HG03139 (cell line): ENCODE measurements at regions not wholly inside any gene's neighbourhood (a gene's known extent, or its start where the extent isn't known, plus 50 kb on each side); places are given as distances from the start of the nearest gene placed in this dataset.

Experiments
- ATAC-seq: cut with Tn5 transposase; IDR thresholded peaks from one replicate; pipeline ENCODE4 v1.9.1; 2021; ENCODE audit not compliant: unreplicated experiment

DNA sequence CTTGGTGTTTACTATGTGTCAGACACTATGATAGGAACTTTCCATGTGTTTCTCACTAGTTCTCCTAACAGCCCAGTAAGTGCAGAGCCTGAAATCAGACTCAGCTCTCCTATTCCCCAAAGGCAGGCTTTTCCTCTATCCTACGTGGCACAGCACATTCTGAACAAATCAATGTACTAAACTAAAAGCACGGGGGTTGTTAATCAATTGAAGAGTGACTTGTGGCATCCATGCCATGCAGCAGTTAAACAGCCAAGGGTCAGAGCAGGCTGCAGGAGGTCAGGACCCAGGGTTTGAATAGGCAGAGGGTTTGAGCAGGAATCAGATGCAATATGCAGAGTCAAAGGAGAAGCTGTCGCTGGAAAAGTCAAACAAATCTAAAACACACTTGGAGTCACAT, 289.7 kb upstream of the LDB2 start:
- ATAC-seq = no peak

DNA sequence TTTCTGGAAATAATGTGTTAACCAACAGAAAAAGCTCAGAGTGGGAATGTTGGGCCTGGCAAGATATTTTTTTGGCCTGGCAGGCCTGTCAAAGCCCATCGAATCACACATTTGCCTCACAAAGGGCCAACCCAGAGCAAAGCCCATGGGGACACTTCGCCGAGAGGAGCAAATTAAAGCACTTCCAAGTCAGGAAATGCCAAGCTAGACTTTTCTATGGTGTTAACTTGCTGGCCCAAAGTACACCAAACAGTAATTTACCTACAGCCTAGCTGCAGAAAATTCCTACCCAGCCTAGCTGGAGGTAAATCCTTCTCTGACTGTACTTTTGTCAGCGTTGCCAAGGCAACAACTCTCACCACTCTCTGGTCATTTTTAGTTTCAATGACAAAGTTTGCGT, 288.6 kb upstream of the LDB2 start:
- ATAC-seq = no peak

DNA sequence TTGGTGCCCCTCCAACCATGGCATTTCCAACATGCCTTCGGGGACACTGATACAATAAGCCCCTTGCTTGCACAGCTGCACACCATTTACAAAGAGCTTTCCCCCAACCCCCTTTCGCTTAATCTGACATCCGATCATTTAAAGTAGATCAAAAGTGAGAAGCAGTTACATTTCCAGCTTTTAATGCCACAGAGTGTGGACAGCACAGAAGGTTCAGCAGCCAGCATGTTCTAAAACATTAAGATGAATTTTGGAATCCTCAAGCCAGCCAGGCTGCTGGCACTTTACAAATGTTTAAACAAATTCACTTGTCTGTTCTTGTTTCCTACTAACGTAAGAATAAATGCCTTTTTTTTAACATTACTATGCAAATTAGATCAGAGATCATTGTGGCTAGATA, 284.4 kb upstream of the LDB2 start:
- no peak for ATAC-seq

DNA sequence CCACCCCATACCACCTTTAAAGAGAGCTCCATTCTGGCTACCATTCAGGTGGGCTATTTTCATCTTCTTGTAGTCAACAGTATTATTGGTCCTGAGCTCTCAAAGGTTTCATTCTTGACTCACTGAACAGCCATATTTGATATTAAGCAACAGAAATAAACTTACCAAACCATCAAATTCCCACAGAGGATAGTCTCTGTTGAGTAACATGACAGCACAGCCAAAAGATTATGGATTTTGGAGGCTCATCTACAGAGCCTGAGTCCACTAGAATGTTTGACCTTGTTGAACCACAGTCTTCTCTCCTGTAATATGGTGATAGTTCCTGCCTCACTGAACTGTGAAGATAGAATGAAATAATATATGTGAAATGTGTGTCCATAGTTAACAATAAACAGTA, 276.3 kb upstream of the LDB2 start:
- ATAC-seq = no peak

DNA sequence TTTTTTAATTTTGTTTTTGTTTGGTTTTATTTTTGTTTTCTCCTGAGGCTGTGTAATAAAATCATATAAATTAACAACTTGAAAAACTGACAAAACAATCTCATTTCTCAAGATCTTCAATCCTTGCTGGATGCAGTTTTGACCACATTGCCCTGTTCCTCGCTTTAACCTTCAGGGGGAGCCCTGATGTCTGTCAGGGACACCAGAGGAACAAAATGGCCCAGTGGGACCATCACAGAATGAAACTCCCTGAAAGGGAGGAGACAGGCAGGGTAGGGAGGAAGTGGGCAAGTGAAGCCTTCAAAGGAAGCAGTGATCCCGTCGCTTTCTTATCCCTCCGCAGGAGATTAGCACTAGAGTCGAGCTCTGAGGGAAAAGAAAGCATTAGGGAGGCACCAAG, 274.9 kb upstream of the LDB2 start:
- no peak for ATAC-seq

DNA sequence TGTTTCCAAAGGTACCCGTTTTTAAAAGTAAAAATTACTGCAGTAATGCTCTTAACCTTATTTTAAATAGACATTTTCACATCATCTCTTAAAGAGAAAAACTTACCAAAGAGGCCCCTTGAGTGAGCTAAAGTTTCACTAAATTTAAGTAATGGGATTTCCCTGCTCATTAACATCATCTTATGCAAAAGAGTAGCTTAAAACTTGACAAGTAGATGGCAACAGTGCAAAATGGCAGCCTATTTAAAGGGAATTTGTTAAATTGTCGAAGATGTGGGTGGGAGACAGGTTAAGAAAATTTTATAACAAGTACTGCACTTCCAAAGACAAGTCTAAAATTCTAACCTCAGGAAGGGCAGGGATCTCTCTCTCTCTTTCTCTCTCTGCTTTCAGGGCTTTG, 271.7 kb upstream of the LDB2 start:
- no peak for ATAC-seq

DNA sequence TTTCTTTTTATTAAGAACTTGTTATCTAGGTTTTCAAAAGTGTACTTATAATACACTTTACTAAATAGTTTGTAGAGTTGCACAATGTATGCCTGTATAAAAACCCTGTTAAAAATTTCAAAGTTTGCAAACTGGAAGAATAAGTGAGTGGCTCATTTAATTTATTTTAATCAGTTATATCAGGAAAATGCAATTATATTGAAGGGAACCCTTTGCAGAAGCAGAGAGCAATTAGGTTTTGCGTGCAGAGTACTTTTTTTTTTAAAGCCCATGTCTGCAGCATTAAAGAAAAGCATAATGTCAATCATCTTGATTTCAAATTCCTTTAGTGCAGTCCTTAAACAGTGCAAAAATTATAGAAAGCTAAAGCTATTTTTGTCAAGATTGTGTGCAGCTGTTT, 271.3 kb upstream of the LDB2 start:
- ATAC-seq = no peak

DNA sequence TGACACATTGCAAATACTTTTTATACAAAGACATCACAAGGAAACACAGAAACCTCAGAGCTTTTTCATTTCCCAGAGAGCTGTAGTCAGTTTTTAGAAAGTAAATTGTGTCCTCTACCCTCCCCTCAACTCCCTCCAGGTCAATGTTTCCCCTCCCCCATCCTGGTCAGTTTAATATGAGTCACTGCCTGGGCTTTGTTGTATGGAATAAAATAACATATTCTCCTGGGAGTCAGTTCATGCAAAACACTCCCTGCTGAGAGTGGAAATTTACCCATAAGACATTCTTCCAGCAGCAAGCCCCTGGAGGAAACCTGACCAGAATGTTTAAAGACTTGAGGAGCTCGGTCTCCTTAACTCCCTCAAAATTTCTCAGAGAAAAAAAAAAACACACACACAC, 270.1 kb upstream of the LDB2 start:
- no peak for ATAC-seq

DNA sequence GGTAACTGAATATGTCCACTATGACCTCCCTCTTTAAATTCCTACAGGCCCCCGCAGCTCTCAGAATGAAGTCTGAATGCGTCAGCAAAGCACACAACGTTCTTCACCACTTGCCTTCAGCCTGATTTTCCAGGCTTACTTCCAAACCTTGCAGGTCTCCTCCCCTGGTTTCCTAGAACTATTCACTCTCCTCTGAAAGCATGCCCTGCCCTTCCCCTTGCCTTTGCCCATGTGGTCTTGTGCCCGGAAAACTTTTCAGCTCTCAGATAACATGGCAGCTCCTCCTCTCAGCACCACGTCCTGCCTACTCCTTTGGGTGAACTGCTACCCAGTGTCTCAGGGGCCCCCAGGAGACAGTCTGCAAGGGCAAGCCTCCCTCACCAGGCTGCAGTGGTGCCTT, 268.5 kb upstream of the LDB2 start:
- no peak for ATAC-seq

DNA sequence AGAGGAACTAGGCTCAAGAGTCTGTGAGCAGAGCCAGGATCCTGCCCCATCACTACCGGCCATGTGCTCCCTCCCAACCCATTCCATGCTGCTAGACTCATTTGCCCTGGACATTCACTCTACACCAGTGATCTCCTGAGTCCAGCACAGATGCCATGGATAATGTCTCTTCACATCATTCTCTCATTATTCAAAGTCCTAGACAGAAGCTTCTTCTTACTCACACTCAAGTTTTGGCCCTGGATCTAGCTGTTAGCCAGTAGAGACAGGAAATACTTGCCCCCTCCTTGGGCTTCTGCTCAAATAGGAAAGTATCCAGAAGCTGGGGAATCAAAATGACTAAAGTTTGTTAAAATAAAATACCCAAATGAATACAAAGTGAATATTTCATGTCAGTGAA, 266.8 kb upstream of the LDB2 start:
- no peak for ATAC-seq

DNA sequence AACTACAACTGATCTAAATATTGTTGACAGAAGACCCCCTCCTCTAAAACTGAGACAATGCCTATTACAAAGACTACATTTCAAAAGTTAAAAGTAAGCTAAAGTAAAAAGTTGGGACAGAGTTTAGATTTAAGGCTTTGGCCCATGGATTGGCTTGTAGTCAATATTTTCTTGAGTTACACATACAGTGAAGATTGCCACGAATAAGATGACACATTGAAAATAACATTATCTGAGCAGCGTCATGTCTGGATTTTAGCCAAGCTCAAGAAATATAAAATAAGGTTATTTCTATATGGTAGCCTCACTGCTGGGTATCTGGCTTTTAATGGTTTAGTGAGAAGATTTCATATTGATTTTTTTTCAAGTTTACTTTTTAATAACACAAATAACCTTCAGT, 266.2 kb upstream of the LDB2 start:
- no peak for ATAC-seq

DNA sequence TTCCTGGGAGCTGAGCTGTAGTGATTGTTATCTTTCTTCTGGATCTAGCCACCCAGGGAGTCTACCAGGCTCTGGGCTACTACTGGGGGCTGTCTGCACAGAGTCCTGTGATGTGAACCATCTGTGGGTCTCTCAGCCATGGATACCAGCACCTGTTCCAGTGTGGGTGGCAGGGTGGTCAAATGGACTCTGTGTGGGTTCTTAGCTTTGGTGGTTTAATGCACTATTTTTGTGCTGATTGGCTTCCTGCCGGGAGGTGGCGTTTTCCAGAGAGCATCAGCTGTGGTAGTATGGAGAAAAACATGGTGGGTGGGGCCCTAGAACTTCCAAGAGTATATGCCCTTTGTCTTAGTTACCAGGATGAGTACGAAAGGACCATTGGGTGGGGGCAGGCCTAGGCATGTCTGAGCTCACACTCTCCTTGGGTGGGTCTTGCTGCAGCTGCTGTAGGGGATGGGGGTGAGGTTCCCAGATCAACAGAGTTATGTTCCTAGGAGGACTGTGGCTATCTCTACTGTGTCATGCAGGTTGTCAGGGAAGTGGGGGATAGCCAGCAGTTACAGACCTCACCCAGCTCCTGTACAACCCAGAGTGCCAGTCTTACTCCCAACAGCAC, 264.8 kb upstream of the LDB2 start:
- ATAC-seq = no peak

DNA sequence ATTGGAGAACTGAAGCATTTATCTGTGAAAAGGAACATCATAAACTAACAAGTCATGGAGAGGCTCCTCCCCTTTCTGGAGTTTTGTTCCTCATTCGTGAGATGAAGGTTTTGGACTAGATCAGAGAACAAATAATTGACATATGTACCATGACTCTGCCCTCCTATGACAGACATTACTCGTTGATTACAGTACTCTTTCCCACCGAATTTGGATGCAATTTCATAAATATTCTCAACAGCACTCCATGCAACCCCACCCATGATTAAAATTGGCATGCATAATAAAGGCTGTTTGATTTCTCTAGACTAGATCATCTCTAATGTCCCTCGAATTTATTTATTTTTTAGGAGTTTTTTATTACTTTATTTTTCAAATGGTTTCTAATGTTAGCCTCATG, 258.9 kb upstream of the LDB2 start:
- ATAC-seq = no peak

DNA sequence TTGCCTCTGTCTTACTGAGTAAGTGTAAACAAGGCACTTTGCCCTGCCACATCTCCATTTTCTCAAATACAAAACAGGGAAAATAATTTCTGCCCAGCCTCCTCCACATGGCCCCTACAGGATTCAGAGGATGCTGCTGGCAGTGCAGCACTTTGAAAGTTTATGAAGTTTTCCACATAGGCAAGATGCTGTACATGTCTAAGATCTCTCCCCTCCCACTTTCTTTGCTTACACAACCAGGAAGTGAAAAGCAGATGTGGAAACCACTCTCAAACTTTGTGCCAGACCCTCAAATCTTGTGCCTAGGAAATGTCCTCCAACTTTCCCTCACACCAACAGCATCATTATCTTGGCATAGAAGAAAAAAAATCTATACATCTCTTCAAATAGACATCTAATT, 257.0 kb upstream of the LDB2 start:
- no peak for ATAC-seq

DNA sequence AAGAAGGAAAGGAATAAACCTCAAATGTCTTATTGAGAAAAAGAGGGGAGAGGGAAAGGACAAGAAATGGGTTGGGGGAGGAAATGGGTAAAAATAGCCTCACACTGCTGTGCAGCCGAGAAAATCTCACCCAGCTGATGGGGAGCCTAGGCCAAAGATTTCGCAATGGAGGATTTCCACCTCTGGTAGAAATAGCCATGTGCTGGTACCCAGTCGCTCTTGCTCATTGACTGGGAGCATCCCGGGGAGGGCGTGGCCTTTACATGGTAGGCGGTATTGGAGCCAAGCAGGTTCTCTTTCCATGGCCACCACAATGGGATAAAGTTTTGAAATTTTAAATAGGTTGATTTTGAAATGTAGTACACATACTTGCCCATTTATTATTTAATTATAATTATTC, 255.1 kb upstream of the LDB2 start:
- no peak for ATAC-seq

DNA sequence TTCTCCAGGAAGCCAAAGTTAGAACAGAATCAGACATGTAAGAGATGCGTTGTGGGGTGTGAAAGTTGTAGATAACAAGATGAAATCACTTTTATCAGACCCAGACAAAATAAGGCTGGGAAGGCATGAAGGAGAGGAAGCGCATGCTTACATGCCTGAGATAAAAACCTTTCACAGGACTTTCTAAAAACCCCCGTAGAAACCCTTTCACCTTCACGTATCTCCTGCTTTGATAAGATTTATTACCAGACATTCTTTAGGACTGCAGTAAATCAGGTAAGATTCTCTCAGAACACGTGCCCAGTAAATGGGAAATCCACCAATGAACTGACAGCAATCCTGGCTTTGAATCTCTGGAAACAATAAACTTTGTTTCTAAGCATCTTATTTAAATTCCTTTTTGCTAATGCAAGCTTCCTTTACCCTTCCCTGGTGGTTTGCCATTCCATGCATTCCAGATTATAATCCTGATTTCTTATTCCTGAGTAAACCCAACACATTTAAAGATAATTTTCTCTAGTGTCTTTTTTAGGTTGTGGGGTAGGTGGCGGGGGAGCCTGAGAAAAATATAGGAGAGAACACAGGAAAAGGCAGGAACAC, 254.6 kb upstream of the LDB2 start:
- no peak for ATAC-seq

DNA sequence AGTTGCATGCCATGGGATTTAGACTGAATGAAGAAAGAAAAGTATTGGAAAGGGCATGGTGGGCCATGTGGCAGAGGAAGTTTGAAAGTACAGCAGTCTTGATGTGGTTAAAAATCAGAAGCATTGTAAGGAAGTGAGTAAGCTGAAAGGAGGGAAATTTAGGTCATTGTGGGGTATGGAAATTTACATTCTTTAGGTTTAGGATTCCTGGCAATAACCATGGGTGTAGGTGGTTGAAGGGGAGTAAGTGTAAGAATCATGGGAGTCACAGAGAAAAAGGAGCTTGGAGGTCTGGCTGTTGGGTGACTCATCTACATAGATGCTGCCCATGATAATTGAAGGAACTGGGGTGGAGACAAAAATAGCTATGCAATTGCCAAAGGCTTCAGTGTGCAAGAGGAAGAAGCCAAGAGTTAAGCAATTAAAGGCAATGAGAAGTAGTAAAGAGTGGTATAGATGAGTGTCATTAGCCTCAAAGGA, 243.8 kb upstream of the LDB2 start:
- no peak for ATAC-seq

DNA sequence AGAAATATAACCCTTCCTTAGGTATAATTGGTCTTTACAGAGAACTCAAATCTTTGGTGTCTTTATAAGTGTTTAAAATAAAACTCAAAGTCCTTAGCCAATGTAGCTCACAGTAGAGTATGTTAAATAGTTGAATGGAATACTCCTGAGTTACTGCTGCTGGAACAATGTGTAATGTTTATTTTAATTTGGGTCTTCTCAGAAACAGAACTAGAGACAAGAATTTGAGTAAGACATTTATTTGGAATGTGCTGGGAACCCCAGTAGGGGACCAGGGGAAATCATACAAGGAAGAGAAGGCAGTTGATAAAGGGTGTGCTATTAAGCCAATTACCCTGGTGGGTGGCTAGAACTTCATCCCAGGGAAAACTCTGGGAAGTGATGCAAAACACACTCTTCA, 240.4 kb upstream of the LDB2 start:
- no peak for ATAC-seq

DNA sequence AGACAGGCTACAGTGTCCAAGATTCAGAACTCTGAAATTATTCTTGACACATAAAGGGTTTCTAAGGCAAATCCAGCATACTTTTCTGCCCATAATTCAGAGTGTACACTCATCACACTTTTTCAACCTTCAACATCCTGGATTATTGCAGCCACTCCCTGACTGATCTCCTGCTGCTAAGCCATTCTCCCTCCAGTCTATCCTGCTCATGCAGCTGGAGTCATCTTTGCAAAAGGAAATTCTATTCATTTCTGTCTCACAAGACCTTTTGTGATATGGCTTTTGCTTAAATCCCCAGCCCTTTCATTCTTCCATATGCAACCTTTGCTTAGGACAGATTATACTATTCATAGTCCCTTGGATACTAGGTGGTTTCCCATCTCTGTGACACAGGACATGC, 236.1 kb upstream of the LDB2 start:
- ATAC-seq = no peak

DNA sequence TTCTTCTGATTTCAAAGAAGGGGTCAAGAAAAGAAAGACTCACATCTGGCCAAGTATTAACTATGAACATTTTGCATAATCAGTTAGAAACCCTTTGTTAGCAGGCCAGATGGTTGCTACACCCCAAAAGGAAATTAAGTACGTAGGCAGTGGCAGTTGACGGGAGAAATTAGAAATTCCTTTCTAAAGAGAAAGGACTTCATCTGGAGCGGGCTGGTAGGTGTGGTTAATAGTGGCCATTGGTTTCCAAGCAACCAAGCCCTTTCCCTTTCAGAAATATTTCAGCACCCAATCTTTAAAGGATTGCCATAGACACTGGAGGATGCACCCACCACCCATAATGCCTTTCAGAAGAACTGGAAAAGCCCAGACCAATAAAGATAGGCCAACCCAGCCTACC, 235.7 kb upstream of the LDB2 start:
- no peak for ATAC-seq

DNA sequence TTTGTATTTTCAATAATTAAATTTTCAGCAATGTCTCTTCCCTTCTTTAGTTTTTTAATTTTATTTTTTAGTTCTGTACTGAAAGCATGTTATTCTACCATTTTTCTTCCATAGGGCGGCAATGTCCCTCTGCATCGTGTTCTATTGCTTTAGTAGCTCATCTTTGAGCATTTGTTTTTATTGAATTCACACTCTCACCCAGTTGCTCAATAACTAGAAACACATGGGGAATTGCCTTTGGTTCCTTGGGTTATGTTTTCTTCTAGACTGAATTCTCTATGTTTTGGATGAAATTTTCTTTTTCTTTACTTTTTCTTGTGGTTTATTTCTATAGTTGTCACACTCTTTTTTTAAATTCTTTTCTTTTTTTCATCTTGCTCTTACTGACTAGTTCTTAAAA, 233.8 kb upstream of the LDB2 start:
- ATAC-seq = no peak

DNA sequence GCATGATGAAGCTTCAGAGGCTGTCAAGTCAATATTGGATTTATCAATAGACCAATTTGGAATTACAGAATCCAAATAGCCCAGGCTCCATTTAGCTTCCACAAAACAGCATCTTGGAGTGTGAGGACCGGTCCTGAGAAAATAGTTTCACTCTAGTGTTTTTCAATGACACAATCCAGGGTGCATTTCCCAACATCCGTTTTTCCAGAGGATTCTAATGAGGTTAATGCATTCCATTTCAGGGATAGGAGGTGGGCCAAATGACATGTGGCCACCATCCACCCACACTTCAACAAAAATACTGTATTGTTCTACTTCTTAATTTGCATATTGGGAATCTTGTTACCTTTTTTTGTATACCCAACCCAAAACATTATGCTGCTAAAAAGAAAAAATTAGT, 229.8 kb upstream of the LDB2 start:
- ATAC-seq = no peak

DNA sequence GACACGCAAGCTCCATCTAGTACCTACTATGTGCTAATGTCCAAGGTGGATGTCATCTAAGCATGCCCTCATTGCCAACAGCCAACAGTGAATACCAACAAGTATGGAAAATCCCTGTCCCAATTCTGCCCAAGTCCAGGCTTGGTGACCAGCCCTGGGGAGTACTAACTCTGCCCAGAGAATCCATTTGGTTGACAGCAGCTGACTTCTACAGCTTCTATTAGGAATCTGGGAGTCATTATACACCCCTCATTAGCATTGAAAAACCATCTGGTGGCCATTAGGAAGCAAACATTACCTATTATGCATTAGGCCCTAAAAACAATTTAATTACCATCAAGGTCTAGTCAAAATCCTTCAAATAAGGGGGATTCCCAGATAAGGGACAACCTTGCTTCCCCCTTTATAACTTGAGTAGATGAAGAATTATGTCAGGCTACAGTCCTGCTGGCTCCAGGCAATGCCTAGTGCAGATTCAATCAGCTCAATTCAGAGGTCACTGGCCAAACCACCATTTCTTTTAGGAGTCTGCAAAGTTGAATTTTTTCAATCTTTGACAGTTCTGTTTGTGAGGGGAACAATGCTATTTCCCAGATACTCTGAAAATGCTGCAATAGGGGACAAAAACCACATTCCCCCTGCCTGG, 228.0 kb upstream of the LDB2 start:
- no peak for ATAC-seq
